Esophagus muscularis mucosa (tissue), 4 donors: ENCODE measurements at regions not wholly inside any gene's neighbourhood (a gene's known extent, or its start where the extent isn't known, plus 50 kb on each side); places are given as distances from the start of the nearest gene placed in this dataset.

Source experiments
- DNase-seq: peaks from one replicate; pipeline ENCODE4 v3.0.0-alpha.2; 2017; ENCODE audit errors: extremely low spot score
- H3K27ac ChIP-seq, 4 donors: fragments of 200-600 bp; sonication (generic); replicated peaks in 1 of 4; 1 replicate in 3 of 4; 2 replicates in 1 of 4; pipeline ENCODE4 v1.5.1; 2016 to 2019; ENCODE audit warnings: mild to moderate bottlenecking in 1 of 4
- H3K27me3 ChIP-seq, 4 donors: fragments of 200-600 bp; sonication (generic); one replicate each; pipeline versions ENCODE4 v1.5.1 to v1.6.0; 2016 to 2019
- H3K36me3 ChIP-seq, 4 donors: fragments of 200-600 bp; sonication (generic); one replicate each; pipeline ENCODE4 v1.5.1; 2016 to 2019
- H3K4me1 ChIP-seq, 4 donors: fragments of 200-600 bp; sonication (generic); one replicate each; pipeline ENCODE4 v1.5.1; 2016 to 2019
- H3K4me3 ChIP-seq, 4 donors: fragments of 200-600 bp; sonication (generic); 1 replicate in 2 of 4; 2 replicates in 2 of 4; pipeline ENCODE4 v1.5.1; 2016 to 2019; ENCODE audit warnings: mild to moderate bottlenecking in 4 of 4, moderate library complexity in 1 of 4
- H3K9me3 ChIP-seq, 4 donors: fragments of 200-600 bp; sonication (generic); 1 replicate in 3 of 4; 2 replicates in 1 of 4; pipeline ENCODE4 v1.5.1; 2016 to 2019
- EP300 ChIP-seq: sonication (generic); formaldehyde crosslinking; IDR thresholded peaks from one replicate; pipeline ENCODE4 v1.6.1; 2017; ENCODE audit warnings: antibody characterized with exemption
- POLR2A ChIP-seq: fragments of 450-650 bp; IDR thresholded peaks from one replicate; pipeline ENCODE4 v1.6.1; 2017; ENCODE audit warnings: antibody characterized with exemption, moderate library complexity, mild to moderate bottlenecking, low read depth
- POLR2AphosphoS5 ChIP-seq, 2 donors: sonication (generic); formaldehyde crosslinking; IDR thresholded peaks; one replicate each; pipeline ENCODE4 v1.6.1; 2017; ENCODE audit warnings: antibody characterized with exemption in 2 of 2
- WGBS: methylation state at CpG from one replicate; pipeline ENCODE4 v1.1.5; 2018; 5-methylcytosine and 5-hydroxymethylcytosine counted together
- intact Hi-C: fragments of 100-400 bp; cut with DNase I; formaldehyde crosslinking; loops from one replicate; pipeline ENCODE4 v1.15.1; 2023
- TF ChIP-seq, protein P1 (sequence below), 3 experiments: fragments of 200-600 bp in 2 of 3; fragments of 450-650 bp in 1 of 3; sonication (generic) in 2 of 3; IDR thresholded peaks; one replicate each; pipeline ENCODE4 v1.5.1; 2017 to 2019; ENCODE audit warnings: antibody characterized with exemption in 3 of 3, mild to moderate bottlenecking in 2 of 3, moderate library complexity in 1 of 3

DNA sequence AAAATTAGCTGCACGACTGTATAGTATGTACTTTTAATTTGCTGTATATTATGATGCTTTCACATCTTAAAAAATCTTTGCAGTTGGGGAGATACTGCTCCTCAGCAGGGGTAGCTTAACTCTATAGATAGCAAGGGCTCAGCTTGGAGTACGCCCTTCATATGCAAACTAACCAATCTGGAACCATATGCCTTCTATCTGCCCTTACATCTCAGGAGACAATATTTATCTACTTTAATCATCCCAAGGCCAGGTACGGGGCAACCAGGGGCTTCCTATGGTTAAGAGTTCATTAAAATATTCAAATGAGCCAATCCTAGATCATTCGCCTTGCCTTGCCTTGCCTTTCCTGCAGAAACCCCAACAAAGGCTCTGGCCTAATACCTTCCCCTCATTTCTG, 204.1 kb upstream of the ZBTB20 start:
- Histone ChIP-seq H3K4me3 (no peak overlapping the region), H3K9me3 (peaks cover 0 to 4% (median 0%) of the 10 kb centered on the region in 4 donors), H3K4me1 (no peaks in the 10 kb centered on the region), H3K27ac (no peak overlapping the region), H3K27me3 (no peaks in the 10 kb centered on the region), H3K36me3 (no peaks in the 10 kb centered on the region)
- DNase-seq = no peak
- intact Hi-C loops = no loop called here
- WGBS = 84% methylated on average over 4 of the region's 4 CpGs
- TF ChIP-seq POLR2AphosphoS5 (IDR thresholded peaks at IDR 0.05) = no peak
- TF ChIP-seq EP300 = no peak
- no peak for TF ChIP-seq POLR2A
- TF ChIP-seq, protein P1, sequence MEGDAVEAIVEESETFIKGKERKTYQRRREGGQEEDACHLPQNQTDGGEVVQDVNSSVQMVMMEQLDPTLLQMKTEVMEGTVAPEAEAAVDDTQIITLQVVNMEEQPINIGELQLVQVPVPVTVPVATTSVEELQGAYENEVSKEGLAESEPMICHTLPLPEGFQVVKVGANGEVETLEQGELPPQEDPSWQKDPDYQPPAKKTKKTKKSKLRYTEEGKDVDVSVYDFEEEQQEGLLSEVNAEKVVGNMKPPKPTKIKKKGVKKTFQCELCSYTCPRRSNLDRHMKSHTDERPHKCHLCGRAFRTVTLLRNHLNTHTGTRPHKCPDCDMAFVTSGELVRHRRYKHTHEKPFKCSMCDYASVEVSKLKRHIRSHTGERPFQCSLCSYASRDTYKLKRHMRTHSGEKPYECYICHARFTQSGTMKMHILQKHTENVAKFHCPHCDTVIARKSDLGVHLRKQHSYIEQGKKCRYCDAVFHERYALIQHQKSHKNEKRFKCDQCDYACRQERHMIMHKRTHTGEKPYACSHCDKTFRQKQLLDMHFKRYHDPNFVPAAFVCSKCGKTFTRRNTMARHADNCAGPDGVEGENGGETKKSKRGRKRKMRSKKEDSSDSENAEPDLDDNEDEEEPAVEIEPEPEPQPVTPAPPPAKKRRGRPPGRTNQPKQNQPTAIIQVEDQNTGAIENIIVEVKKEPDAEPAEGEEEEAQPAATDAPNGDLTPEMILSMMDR (IDR thresholded peaks at IDR 0.05) = no peak

- Histone ChIP-seq H3K36me3 (no peaks in the 10 kb centered on the region), H3K9me3 (peaks cover 0 to 4% (median 0%) of the 10 kb centered on the region in 4 donors), H3K27me3 (no peaks in the 10 kb centered on the region), H3K27ac (no peak overlapping the region), H3K4me3 (no peak overlapping the region), H3K4me1 (no peaks in the 10 kb centered on the region)
- TF ChIP-seq EP300 (no peak), POLR2A (no peak), POLR2AphosphoS5 (IDR thresholded peaks at IDR 0.05) (no peak)
- TF ChIP-seq, protein P1 (IDR thresholded peaks at IDR 0.05) = no peak
- DNase-seq = no peak
- intact Hi-C loops = no loop called here
- WGBS = 92% methylated on average over 3 of the region's 3 CpGs
Measured at GRCh38 chr3:115354010-115354409, 206.9 kb upstream of the ZBTB20 start.

DNA sequence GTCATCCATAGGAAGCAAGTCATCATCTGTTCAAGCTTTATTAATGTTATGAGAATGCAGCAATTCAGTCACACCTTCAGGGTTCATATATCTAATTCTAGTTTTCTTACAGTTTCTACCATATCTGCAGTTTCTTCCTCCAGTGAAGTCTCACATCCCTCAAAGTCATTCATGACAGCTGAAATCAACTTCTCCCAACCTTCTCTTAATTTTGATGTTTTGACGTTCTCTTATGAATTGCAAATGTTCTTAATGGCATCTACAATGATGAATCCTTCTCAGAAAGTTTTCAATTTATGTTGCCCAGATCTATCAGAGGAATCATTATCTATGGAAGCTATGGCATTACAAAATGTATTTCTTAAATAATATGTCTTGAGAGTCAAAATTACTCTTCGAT, 210.4 kb upstream of the ZBTB20 start:
- H3K27me3 ChIP-seq = no peaks in the 10 kb centered on the region
- DNase-seq = no peak
- no peak overlapping the region for H3K27ac ChIP-seq
- TF ChIP-seq POLR2AphosphoS5 (IDR thresholded peaks at IDR 0.05) (no peak), POLR2A (no peak), EP300 (no peak)
- TF ChIP-seq, protein P1 (IDR thresholded peaks at IDR 0.05) = no peak
- 95% methylated on average over 2 of the region's 2 CpGs for WGBS
- H3K36me3 ChIP-seq = no peaks in the 10 kb centered on the region
- intact Hi-C loops = no loop called here
- peaks cover 0 to 4% (median 0%) of the 10 kb centered on the region in 4 donors for H3K9me3 ChIP-seq
- H3K4me1 ChIP-seq = no peaks in the 10 kb centered on the region
- H3K4me3 ChIP-seq = no peak overlapping the region

GRCh38 chr3:115359536-115359935, 212.4 kb upstream of the ZBTB20 start:
- no peaks in the 10 kb centered on the region for H3K4me1 ChIP-seq
- TF ChIP-seq EP300 (no peak), POLR2A (no peak), POLR2AphosphoS5 (IDR thresholded peaks at IDR 0.05) (no peak)
- TF ChIP-seq, protein P1 (IDR thresholded peaks at IDR 0.05) = no peak
- H3K27me3 ChIP-seq = no peaks in the 10 kb centered on the region
- no peaks in the 10 kb centered on the region for H3K36me3 ChIP-seq
- H3K9me3 ChIP-seq = no peaks in the 10 kb centered on the region
- H3K4me3 ChIP-seq = no peak overlapping the region
- H3K27ac ChIP-seq = no peak overlapping the region
- no peak for DNase-seq
- intact Hi-C loops = no loop called here
- 33% methylated on average over 2 of the region's 2 CpGs for WGBS

DNA sequence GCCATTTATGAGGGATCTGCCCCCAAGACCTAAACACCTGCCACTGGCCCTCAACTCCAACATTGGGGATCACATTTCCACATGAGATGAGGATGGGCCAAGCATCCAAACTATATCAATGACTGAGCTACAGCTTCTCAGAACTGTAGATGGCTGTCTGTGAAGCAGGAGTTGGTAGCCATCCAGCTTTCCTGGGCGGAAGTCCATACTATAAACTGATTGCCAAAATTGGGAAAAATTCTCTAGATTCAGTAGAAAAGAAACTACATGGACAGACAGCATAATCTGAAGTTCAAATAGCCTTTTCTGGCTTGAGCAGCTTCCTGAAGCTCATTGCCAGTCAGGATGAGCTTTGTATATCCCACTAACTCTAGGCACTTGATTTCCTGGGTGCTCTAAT, 214.7 kb upstream of the ZBTB20 start:
- Histone ChIP-seq H3K36me3 (no peaks in the 10 kb centered on the region), H3K27me3 (no peaks in the 10 kb centered on the region), H3K4me1 (no peaks in the 10 kb centered on the region), H3K27ac (no peak overlapping the region), H3K9me3 (no peaks in the 10 kb centered on the region), H3K4me3 (no peak overlapping the region)
- 33% methylated on average over 1 of the region's 1 CpG for WGBS
- no peak for DNase-seq
- TF ChIP-seq, protein P1 (IDR thresholded peaks at IDR 0.05) = no peak
- TF ChIP-seq POLR2AphosphoS5 (IDR thresholded peaks at IDR 0.05) = no peak
- TF ChIP-seq POLR2A = no peak
- TF ChIP-seq EP300 = no peak
- intact Hi-C loops = no loop called here
